Karpas-422 (cell line): ENCODE measurements at regions not wholly inside any gene's neighbourhood (a gene's known extent, or its start where the extent isn't known, plus 50 kb on each side); places are given as distances from the start of the nearest gene placed in this dataset.
"Not testable (repeated sequence)": the region's sequence is repeated elsewhere in the genome, so short reads cannot be mapped to it uniquely, and the experiment has no call there.

Source experiments
- DNase-seq: peaks from one replicate; pipeline ENCODE4 v3.0.0-alpha.2; 2015
- H2AFZ ChIP-seq: fragments of 200-600 bp; sonication (generic); 2 replicates; pipeline ENCODE4 v1.6.1; 2014; ENCODE audit warnings: antibody characterized with exemption, low read length, mixed read lengths
- H3K27ac ChIP-seq: fragments of 200-600 bp; sonication (generic); 2 replicates; pipeline ENCODE4 v1.5.1; 2014; ENCODE audit warnings: mild to moderate bottlenecking, low read length, moderate library complexity
- H3K27me3 ChIP-seq: fragments of 200-600 bp; sonication (generic); 2 replicates; pipeline ENCODE4 v1.6.1; 2014; ENCODE audit warnings: low read length, mixed read lengths
- H3K36me3 ChIP-seq: fragments of 200-600 bp; sonication (generic); 2 replicates; pipeline ENCODE4 v1.6.1; 2014; ENCODE audit warnings: low read length, mixed read lengths; ENCODE audit not compliant: insufficient read depth
- H3K4me1 ChIP-seq: fragments of 200-600 bp; sonication (generic); 2 replicates; pipeline ENCODE4 v1.6.1; 2014; ENCODE audit warnings: mild to moderate bottlenecking, low read length, mixed read lengths
- H3K4me2 ChIP-seq: fragments of 200-600 bp; sonication (generic); 2 replicates; pipeline ENCODE4 v1.6.1; 2014; ENCODE audit warnings: low read length, low read depth, mild to moderate bottlenecking; ENCODE audit not compliant: poor library complexity, severe bottlenecking
- H3K4me3 ChIP-seq: fragments of 200-600 bp; sonication (generic); 2 replicates; pipeline ENCODE4 v1.5.1; 2014; ENCODE audit warnings: mild to moderate bottlenecking, antibody characterized with exemption, low read length, mixed read lengths
- H3K79me2 ChIP-seq: fragments of 200-600 bp; sonication (generic); 2 replicates; pipeline ENCODE4 v1.6.1; 2014; ENCODE audit warnings: mild to moderate bottlenecking, low read length, mixed read lengths
- H3K9ac ChIP-seq: fragments of 200-600 bp; sonication (generic); 2 replicates; pipeline ENCODE4 v1.6.0; 2014; ENCODE audit warnings: low read length
- H3K9me2 ChIP-seq: fragments of 200-600 bp; sonication (generic), shearing (Covaris generic); replicated peaks from 2 replicates; pipeline ENCODE4 v1.6.0; 2014; ENCODE audit warnings: mild to moderate bottlenecking, low read length, moderate library complexity; ENCODE audit not compliant: insufficient read depth
- H3K9me3 ChIP-seq: fragments of 300-700, 200-600 bp; sonication (generic); 2 replicates; pipeline ENCODE4 v1.6.1; 2014; ENCODE audit warnings: low read length, mixed read lengths
- H4K20me1 ChIP-seq: fragments of 200-600 bp; sonication (generic); 2 replicates; pipeline ENCODE4 v1.6.1; 2014; ENCODE audit warnings: mild to moderate bottlenecking, antibody characterized with exemption, low read length, low read depth; ENCODE audit not compliant: insufficient read depth

DNA sequence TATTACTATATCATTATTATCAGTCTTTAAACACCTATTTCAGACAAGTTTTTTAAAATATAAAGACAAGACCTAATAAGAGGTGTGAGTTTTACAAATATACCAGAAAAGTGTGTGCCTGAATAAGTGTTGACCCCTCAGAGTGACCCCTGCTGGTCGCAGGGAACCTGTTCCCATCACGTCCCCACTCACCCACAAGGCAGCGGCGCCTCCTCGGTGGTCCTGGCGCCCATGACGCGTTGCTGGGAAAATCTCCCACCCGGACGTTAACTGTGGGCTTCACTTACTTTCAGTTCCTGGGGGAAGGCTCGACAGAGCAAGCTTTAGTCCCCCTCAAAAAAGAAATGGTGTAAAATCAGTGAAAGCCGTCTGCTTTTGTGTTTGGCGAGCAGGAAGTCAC lies 93.5 kb downstream of the TMEM18 start:
- Histone ChIP-seq H3K9me3 (no peaks in the 10 kb centered on the region), H3K9ac (no peak overlapping the region), H2AFZ (no peak overlapping the region), H3K36me3 (no peaks in the 10 kb centered on the region), H4K20me1 (no peaks in the 10 kb centered on the region), H3K9me2 (no peaks in the 10 kb centered on the region), H3K79me2 (no peaks in the 10 kb centered on the region), H3K27ac (no peak overlapping the region), H3K4me1 (peaks cover 33% of the 10 kb centered on the region), H3K4me2 (no peak overlapping the region), H3K4me3 (no peak overlapping the region), H3K27me3 (no peaks in the 10 kb centered on the region)
- DNase-seq, result no peak

DNA sequence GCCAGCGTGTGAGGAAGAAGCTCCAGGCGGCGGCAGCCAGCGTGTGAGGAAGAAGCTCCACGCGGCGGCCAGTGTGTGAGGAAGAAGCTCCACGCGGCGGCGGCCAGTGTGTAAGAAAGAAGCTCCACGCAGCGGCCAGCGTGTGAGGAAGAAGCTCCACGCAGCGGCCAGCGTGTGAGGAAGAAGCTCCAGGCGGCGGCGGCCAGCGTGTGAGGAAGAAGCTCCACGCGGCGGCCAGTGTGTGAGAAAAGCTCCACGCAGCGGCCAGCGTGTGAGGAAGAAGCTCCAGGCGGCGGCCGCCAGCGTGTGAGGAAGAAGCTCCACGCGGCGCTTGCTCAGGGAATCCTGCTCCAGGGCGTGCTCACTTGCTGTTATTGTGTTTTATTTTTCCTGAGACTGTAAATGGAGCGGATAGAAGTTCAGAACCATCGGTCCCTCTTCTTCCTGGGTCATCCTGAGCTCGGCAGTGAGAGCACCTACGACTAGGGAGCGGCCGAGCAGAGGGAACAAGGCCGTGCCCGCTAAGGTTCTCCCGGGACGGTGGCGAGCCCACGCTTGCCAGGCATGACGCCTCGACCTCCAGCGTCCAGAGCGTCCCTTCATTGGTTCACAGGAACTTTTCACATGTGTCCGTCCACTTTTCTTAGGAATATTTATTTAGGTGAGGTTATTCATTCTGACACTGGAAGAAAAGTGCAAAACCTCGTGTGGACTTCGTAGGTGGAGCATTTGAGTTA lies 94.2 kb downstream of the TMEM18 start:
- Histone ChIP-seq H3K36me3 (no peaks in the 10 kb centered on the region), H3K27me3 (no peaks in the 10 kb centered on the region), H3K9me3 (no peaks in the 10 kb centered on the region), H3K4me3 (no peak overlapping the region), H3K4me2 (no peak overlapping the region), H4K20me1 (no peaks in the 10 kb centered on the region), H3K9ac (no peak overlapping the region), H3K4me1 (peaks cover 33% of the 10 kb centered on the region), H3K9me2 (no peaks in the 10 kb centered on the region), H2AFZ (no peak overlapping the region), H3K27ac (no peak overlapping the region), H3K79me2 (no peaks in the 10 kb centered on the region)
- no peak for DNase-seq

DNA sequence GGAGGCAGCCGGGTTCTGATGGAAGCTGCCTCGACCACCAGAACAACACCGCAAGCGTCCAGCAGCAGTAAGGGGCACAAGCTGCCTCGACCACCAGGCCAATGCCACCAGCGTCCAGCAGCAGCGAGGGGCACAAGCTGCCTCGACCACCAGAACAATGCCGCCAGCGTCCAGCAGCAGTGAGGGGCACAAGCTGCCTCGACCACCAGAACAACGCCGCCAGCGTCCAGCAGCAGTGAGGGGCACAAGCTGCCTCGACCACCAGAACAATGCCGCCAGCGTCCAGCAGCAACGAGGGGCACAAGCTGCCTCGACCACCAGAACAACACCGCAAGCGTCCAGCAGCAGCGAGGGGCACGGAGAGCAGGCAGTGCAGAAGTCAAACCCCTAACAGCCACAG lies 94.9 kb downstream of the TMEM18 start:
- not testable (repeated sequence) for H3K9me3 ChIP-seq, H3K79me2 ChIP-seq, H3K36me3 ChIP-seq, DNase-seq, H3K4me3 ChIP-seq, H3K9me2 ChIP-seq, H3K27me3 ChIP-seq, H4K20me1 ChIP-seq, H2AFZ ChIP-seq, H3K27ac ChIP-seq, H3K9ac ChIP-seq, H3K4me2 ChIP-seq
- H3K4me1 ChIP-seq, result peaks cover 31% of the 10 kb centered on the region

DNA sequence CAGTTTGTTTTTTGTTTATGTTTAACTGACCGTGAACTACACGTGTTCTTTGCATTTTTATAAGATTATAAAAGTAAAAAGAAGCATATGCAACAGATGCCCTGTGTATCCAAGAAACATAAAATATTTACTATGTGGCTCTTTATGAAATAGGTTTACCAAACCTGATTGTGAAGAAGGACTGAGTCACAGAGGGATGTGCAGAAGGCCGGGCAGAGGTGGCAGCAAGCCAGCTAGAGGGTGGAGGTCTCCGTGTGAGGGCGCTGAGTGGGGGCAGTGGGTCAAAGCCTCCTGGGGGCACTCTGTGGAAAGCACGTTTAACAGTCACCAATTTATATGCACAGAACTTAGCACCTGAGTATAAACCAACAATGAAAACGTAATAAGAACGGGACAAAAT lies 97.2 kb downstream of the TMEM18 start:
- Histone ChIP-seq H3K36me3 (no peaks in the 10 kb centered on the region), H3K9ac (no peak overlapping the region), H3K9me3 (no peaks in the 10 kb centered on the region), H3K79me2 (no peaks in the 10 kb centered on the region), H3K4me1 (peaks cover 8% of the 10 kb centered on the region), H4K20me1 (no peaks in the 10 kb centered on the region), H3K9me2 (no peaks in the 10 kb centered on the region), H3K27me3 (no peaks in the 10 kb centered on the region), H3K4me2 (no peak overlapping the region), H3K4me3 (no peak overlapping the region), H3K27ac (no peak overlapping the region), H2AFZ (no peak overlapping the region)
- DNase-seq, result no peak

DNA sequence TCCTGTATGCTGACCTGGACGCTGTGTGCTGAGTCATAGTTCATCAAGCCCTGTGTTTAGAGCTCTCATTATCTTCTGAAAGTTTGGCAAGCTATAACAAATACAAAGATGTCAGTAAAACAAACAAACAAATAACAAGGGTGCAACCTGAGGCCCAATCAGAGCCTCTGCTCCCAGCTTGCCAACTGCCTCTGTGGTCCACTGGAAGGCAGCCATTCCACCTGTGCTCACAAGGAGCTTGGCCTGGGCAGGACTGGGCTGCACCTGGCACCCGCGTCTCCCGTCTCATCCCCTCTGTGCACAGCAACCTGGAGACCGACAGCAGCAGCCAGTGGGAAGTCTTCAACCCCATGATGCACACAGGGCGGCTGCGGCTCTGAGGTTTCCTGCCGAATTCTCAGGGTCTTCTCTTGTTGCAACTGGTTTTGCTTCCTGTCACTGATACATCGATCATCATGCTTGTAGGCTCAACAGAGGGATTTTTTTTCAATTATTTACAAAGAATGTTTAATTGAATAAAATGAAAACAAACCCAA lies 97.8 kb downstream of the TMEM18 start:
- Histone ChIP-seq H3K4me3 (no peak overlapping the region), H2AFZ (no peak overlapping the region), H4K20me1 (no peaks in the 10 kb centered on the region), H3K36me3 (no peaks in the 10 kb centered on the region), H3K79me2 (no peaks in the 10 kb centered on the region), H3K4me2 (no peak overlapping the region), H3K27ac (no peak overlapping the region), H3K9me2 (no peaks in the 10 kb centered on the region), H3K9me3 (no peaks in the 10 kb centered on the region), H3K27me3 (no peaks in the 10 kb centered on the region), H3K4me1 (peaks cover 2% of the 10 kb centered on the region), H3K9ac (no peak overlapping the region)
- DNase-seq, result no peak

DNA sequence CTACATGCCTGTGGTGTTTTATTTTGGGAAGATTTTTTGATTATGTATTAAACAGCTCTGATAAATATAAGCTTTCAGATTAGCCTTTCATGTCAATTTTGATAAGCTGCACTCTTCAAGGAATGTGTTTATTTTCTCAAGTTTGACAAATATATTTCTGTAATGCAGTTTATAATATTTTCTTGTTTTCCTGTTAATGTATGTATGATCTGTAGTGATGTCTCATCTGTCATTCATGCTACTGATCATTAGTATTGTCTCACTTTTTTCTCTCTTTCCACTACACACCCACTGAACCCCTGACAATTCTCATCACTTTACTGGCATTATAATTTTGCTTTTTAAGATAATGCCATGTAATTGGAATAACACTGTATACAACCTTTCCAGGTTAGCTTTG lies 100.9 kb downstream of the TMEM18 start:
- H2AFZ ChIP-seq, result no peak overlapping the region
- H3K9me2 ChIP-seq, result no peaks in the 10 kb centered on the region
- no peaks in the 10 kb centered on the region for H4K20me1 ChIP-seq
- no peaks in the 10 kb centered on the region for H3K4me1 ChIP-seq
- no peaks in the 10 kb centered on the region for H3K36me3 ChIP-seq
- no peaks in the 10 kb centered on the region for H3K79me2 ChIP-seq
- no peaks in the 10 kb centered on the region for H3K27me3 ChIP-seq
- no peak overlapping the region for H3K9ac ChIP-seq
- no peaks in the 10 kb centered on the region for H3K9me3 ChIP-seq
- no peak overlapping the region for H3K4me2 ChIP-seq
- no peak overlapping the region for H3K4me3 ChIP-seq
- H3K27ac ChIP-seq, result no peak overlapping the region
- DNase-seq, result no peak

DNA sequence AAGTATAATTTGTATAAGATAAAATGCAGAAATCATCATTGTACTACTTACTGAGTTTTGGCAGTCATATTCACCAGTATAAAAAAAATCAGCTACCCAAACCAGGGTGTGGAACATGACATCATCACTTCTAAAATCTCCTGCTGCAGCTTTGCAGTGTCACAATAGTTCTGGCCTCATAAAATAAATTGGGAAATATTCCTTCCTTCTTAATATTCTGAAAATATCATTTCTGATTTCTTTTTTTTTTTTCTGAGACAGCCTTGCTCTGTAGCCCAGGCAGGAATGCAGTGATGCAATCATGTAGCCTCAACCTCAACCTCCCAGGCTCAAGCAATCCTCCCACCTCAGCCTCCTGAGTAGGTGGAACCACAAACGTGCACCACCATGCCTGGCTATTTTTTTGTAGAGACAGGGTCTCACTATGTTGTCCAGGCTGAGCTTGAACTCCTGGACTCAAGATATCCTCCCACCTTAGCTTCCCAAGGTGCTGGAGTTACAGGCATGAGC lies 101.4 kb downstream of the TMEM18 start:
- H3K4me1 ChIP-seq, result no peaks in the 10 kb centered on the region
- no peaks in the 10 kb centered on the region for H3K36me3 ChIP-seq
- H2AFZ ChIP-seq, result no peak overlapping the region
- H3K4me3 ChIP-seq, result no peak overlapping the region
- no peaks in the 10 kb centered on the region for H3K79me2 ChIP-seq
- no peaks in the 10 kb centered on the region for H3K27me3 ChIP-seq
- no peak for DNase-seq
- no peaks in the 10 kb centered on the region for H4K20me1 ChIP-seq
- no peak overlapping the region for H3K9ac ChIP-seq
- H3K4me2 ChIP-seq, result no peak overlapping the region
- no peaks in the 10 kb centered on the region for H3K9me2 ChIP-seq
- no peaks in the 10 kb centered on the region for H3K9me3 ChIP-seq
- no peak overlapping the region for H3K27ac ChIP-seq

DNA sequence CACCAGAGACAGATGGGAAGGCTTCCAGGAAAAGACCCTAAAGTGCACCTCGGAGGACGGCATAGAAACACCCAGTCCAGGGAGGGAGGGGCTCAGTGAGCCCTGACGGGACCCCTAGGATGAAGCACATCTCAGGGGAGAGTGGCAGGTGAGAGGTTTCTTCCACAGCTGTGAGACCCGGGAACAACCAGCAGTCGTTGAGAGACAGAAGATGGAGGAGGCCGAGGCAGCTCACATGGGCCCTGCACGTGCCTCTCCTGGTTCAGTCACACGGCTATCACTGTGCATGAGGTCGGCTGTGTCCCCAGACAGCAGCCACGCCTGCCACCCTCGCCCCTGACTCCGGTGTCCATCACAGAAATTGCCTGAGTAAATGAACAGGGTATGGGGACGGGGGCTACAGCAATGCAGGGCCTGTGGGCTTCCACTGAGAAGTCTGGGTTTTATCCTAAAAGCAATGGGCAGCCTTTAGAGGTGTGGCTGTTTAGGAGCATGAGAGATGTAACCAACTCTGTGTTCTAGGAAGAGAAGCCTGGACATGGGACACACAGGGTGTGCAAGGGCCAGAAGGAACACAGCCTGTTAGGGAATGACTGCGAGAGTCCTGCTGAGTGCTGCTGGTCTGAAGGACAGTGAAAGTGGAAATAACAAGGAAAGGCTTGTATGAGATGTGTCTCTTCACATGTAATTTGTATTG lies 102.0 kb downstream of the TMEM18 start:
- H3K9ac ChIP-seq, result no peak overlapping the region
- DNase-seq, result no peak

More for the DNA sequence above, 102.0 kb downstream of the TMEM18 start:
- Histone ChIP-seq H3K4me2 (no peak overlapping the region), H2AFZ (no peak overlapping the region), H3K9me3 (no peaks in the 10 kb centered on the region), H3K79me2 (no peaks in the 10 kb centered on the region), H3K36me3 (no peaks in the 10 kb centered on the region), H3K4me3 (no peak overlapping the region), H3K9me2 (no peaks in the 10 kb centered on the region), H3K27ac (no peak overlapping the region), H3K27me3 (no peaks in the 10 kb centered on the region), H3K4me1 (no peaks in the 10 kb centered on the region), H4K20me1 (no peaks in the 10 kb centered on the region)
